HepG2 (cell line): ENCODE measurements at regions not wholly inside any gene's neighbourhood (a gene's known extent, or its start where the extent isn't known, plus 50 kb on each side); places are given as distances from the start of the nearest gene placed in this dataset.

Experiments
- ATAC-seq: fragments of 200-7000 bp; cut with Tn5 transposase; 3 replicates; pipeline ENCODE4 v1.9.1; 2020; ENCODE audit warnings: mild to moderate bottlenecking, moderate library complexity
- BruUV-seq: library from RNA; stranded (reverse); fragments of 400-500 nt; replicated peaks from 2 replicates; lab custom pipeline; 2021; lab: Mats Ljungman, UMichigan
- CTCF ChIA-PET: fragments of 300-600 bp; formaldehyde crosslinking; extraction: SDS; loops from one replicate; lab custom pipeline; 2021; ENCODE audit warnings: low total read pairs, inconsistent platforms, low intra/inter-chr PET ratio; lab: Yijun Ruan, JAX
- POLR2A ChIA-PET: fragments of 350-600 bp; sonication (Branson Sonifier 250); formaldehyde crosslinking; loops from one replicate; lab custom pipeline; 2020; ENCODE audit warnings: antibody characterized with exemption, inconsistent platforms; lab: Yijun Ruan, JAX
- DNase-seq: peaks from one replicate; pipeline ENCODE4 v3.0.0-alpha.2; 2015; ENCODE audit warnings: low spot score
- FAIRE-seq: peaks from 3 replicates; lab custom pipeline; 2011; peaks lifted over from hg19 to GRCh38; lab: Jason Lieb, UNC
- H2AFZ ChIP-seq: one replicate; pipeline ENCODE4 v1.6.1; 2011; ENCODE audit warnings: low read length, inconsistent platforms
- H3K27ac ChIP-seq: fragments of 300-600 bp; 3 replicates; pipeline ENCODE4 v1.8.0; 2011; ENCODE audit warnings: mixed run types, mild to moderate bottlenecking, mixed read lengths, low read length, inconsistent platforms; ENCODE audit not compliant: insufficient read depth; ENCODE audit errors: extremely low read length
- H3K27me3 ChIP-seq, 2 experiments: fragments of 200-600 bp in 1 of 2; 2 replicates in 1 of 2; 3 replicates in 1 of 2; pipeline versions ENCODE4 v1.6.0 to v1.8.0; 2011; ENCODE audit warnings: low read length in 2 of 2, mild to moderate bottlenecking in 2 of 2, moderate library complexity in 2 of 2, inconsistent platforms in 1 of 2; ENCODE audit not compliant: insufficient read depth in 2 of 2, control insufficient read depth in 1 of 2
- H3K36me3 ChIP-seq, 2 experiments: fragments of 200-600 bp in 1 of 2; replicated peaks in 1 of 2; 2 replicates in 1 of 2; 3 replicates in 1 of 2; pipeline versions ENCODE4 v1.5.1 to v1.8.0; 2011; ENCODE audit warnings: low read length in 2 of 2, inconsistent platforms in 1 of 2; ENCODE audit not compliant: insufficient read depth in 2 of 2, control insufficient read depth in 1 of 2
- H3K4me1 ChIP-seq: 2 replicates; pipeline ENCODE4 v1.5.1; 2012; ENCODE audit warnings: low read length, inconsistent platforms; ENCODE audit not compliant: insufficient read depth
- H3K4me2 ChIP-seq: 2 replicates; pipeline ENCODE4 v1.6.0; 2011; ENCODE audit warnings: low read depth, low read length, inconsistent platforms
- H3K4me3 ChIP-seq, 3 experiments: fragments of 200-600 bp in 1 of 3; sonication (generic), shearing (Covaris generic) in 1 of 3; replicated peaks in 1 of 3; 2 replicates each; pipeline ENCODE4 v1.5.1; 2011 to 2016; ENCODE audit warnings: low read length in 3 of 3, inconsistent platforms in 2 of 3, low read depth in 2 of 3, mild to moderate bottlenecking in 2 of 3, control low read depth in 1 of 3, mixed read lengths in 1 of 3; ENCODE audit not compliant: insufficient read depth in 1 of 3
- H3K79me2 ChIP-seq: one replicate; pipeline ENCODE4 v1.6.1; 2011; ENCODE audit warnings: low read length, inconsistent platforms; ENCODE audit not compliant: insufficient read depth
- H3K9ac ChIP-seq: 2 replicates; pipeline ENCODE4 v1.6.0; 2011; ENCODE audit warnings: mild to moderate bottlenecking, low read depth, low read length, inconsistent platforms; ENCODE audit not compliant: insufficient read depth
- H3K9me3 ChIP-seq: 2 replicates; pipeline ENCODE4 v1.5.1; 2012; ENCODE audit warnings: mild to moderate bottlenecking, low read length
- H4K20me1 ChIP-seq: 2 replicates; pipeline ENCODE4 v1.6.0; 2011; ENCODE audit warnings: inconsistent platforms, mild to moderate bottlenecking, low read length, moderate library complexity; ENCODE audit not compliant: insufficient read depth
- BCL6 ChIP-seq: IDR thresholded peaks from 2 replicates; pipeline ENCODE4 v1.6.1; 2016; ENCODE audit warnings: missing genetic modification reagents, missing compliant biosample characterization
- KLF12 ChIP-seq: sonication (generic); formaldehyde crosslinking; IDR thresholded peaks from 2 replicates; pipeline ENCODE4 v1.4.0; 2020; ENCODE audit warnings: missing genetic modification reagents, borderline replicate concordance
- NKX3-1 ChIP-seq: sonication (generic); formaldehyde crosslinking; IDR thresholded peaks from 2 replicates; pipeline ENCODE4 v1.5.0; 2020; ENCODE audit warnings: missing genetic modification reagents
- RARA ChIP-seq: IDR thresholded peaks from 2 replicates; pipeline ENCODE4 v1.6.1; 2016; ENCODE audit warnings: missing genetic modification reagents, missing compliant biosample characterization
- RFX3 ChIP-seq: IDR thresholded peaks from 2 replicates; pipeline ENCODE4 v1.6.1; 2016; ENCODE audit warnings: missing biosample characterization, missing genetic modification reagents
- RXRA ChIP-seq: sonication (generic); formaldehyde crosslinking; IDR thresholded peaks from 2 replicates; pipeline ENCODE4 v1.5.1; 2020; ENCODE audit warnings: missing genetic modification reagents
- SOX6 ChIP-seq, 2 experiments: fragments of 450-650 bp in 1 of 2; sonication (generic) in 1 of 2; formaldehyde crosslinking in 1 of 2; IDR thresholded peaks; 2 replicates each; pipeline versions ENCODE4 v1.4.0 to v1.6.1; 2017 to 2020; ENCODE audit warnings: antibody characterized with exemption in 1 of 2, mild to moderate bottlenecking in 1 of 2, missing genetic modification reagents in 1 of 2
- SRF ChIP-seq: IDR thresholded peaks from 2 replicates; pipeline ENCODE4 v1.6.1; 2011; ENCODE audit warnings: mild to moderate bottlenecking, low read depth, low read length, moderate library complexity
- TOE1 ChIP-seq: sonication (generic); formaldehyde crosslinking; IDR thresholded peaks from 2 replicates; pipeline ENCODE4 v1.4.0; 2020; ENCODE audit warnings: mild to moderate bottlenecking, missing genetic modification reagents
- ZBTB42 ChIP-seq: sonication (generic); formaldehyde crosslinking; IDR thresholded peaks from 2 replicates; pipeline ENCODE4 v1.5.0; 2020; ENCODE audit warnings: mild to moderate bottlenecking, missing genetic modification reagents
- WGBS: methylation state at CpG from one replicate; pipeline ENCODE4 v1.1.6; 2017; ENCODE audit warnings: low lambda C conversion rate; 5-methylcytosine and 5-hydroxymethylcytosine counted together
- in situ Hi-C: cut with HindIII; loops from 2 replicates; pipeline ENCODE4 v1.10.0; 2017; ENCODE audit warnings: low pct_unique_long_range_greater_than_20kb; ENCODE audit not compliant: extremely low pct_ligation_motif_present
- intact Hi-C: fragments of 100-400 bp; cut with micrococcal nuclease; formaldehyde crosslinking; loops from one replicate; pipeline ENCODE4 v1.10.0; 2022; ENCODE audit not compliant: unreplicated experiment
- TF ChIP-seq, protein P1 (sequence below): sonication (generic); formaldehyde crosslinking; IDR thresholded peaks from 2 replicates; pipeline ENCODE4 v1.9.0; 2022; ENCODE audit warnings: missing genetic modification reagents, mild to moderate bottlenecking, borderline replicate concordance
- TF ChIP-seq, protein P2 (sequence below): sonication (generic); formaldehyde crosslinking; IDR thresholded peaks from 2 replicates; pipeline ENCODE4 v1.5.0; 2020; ENCODE audit warnings: missing genetic modification reagents
- TF ChIP-seq, protein P3 (sequence below): sonication (generic); formaldehyde crosslinking; conservative IDR thresholded peaks from 2 replicates; pipeline ENCODE4 v1.8.0; 2022; ENCODE audit warnings: missing genetic modification reagents
- TF ChIP-seq, protein P4 (sequence below): sonication (generic); formaldehyde crosslinking; IDR thresholded peaks from 2 replicates; pipeline ENCODE4 v1.5.0; 2020; ENCODE audit warnings: mild to moderate bottlenecking, missing genetic modification reagents, borderline replicate concordance
- TF ChIP-seq, protein P5 (sequence below), 2 experiments: sonication (generic) in 1 of 2; formaldehyde crosslinking in 1 of 2; IDR thresholded peaks; 2 replicates each; pipeline versions ENCODE4 v1.4.0 to v1.6.1; 2018 to 2020; ENCODE audit warnings: missing genetic modification reagents in 2 of 2, borderline replicate concordance in 1 of 2, low read depth in 1 of 2, mild to moderate bottlenecking in 1 of 2, missing biosample characterization in 1 of 2

DNA sequence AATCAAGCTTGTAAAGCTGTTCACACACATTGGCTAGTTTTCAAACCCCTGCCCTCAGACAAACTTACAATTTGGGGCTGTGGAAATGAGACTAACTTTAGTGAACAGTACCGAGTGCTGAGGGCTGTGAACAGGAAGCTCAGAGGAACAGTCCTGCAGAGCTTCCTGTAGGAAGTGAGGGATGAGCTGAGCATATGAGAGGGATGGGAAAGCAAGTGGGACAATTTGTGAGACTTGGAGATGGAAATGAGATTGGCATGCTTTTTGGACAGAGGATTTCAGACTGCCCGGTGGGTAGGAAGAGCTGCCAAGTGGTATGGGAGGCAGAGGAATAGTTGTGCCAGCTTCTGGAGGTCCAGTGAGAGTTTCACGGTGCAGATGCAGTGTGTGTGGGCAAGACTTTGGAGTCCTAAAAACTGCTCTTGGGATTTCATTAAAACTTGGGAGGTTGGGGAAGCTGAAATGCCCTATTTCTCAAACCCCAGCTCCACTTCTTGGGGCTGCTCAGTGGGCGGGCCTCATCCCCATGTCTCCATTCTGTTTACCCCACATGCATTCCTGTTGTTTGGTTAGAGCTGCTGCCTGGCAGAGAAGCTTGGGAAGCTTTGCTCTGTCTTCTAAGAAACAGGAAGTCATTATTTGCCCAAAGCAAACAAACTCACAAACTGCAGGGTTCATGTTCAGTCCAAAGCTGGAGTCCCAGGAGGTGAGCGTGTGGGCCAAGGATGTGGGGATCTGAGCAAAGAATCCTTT is 267.5 kb downstream of the ZSWIM6 start:
- Histone ChIP-seq H3K9ac (no peak overlapping the region), H4K20me1 (no peaks in the 10 kb centered on the region), H3K4me2 (no peak overlapping the region; the same call in 1 of the 2 replicates), H3K9me3 (no peaks in the 10 kb centered on the region), H3K4me1 (peaks cover 19% of the 10 kb centered on the region), H3K79me2 (no peaks in the 10 kb centered on the region), H3K4me3 (no peak overlapping the region), H3K36me3 (no peaks in the 10 kb centered on the region), H2AFZ (no peak overlapping the region), H3K27me3 (peaks cover 0 to 7% of the 10 kb centered on the region in 2 experiments; a peak in 1 of 5 replicates), H3K27ac (no peak overlapping the region)
- POLR2A ChIA-PET, result no interaction called here
- DNase-seq (peak; percentile 7), FAIRE-seq (no peak), ATAC-seq (peak; percentile 39; the same call in 1 of the 3 replicates)
- intact Hi-C loops, result no loop called here
- no TSS peak for BruUV-seq
- CTCF ChIA-PET, result no interaction called here
- in situ Hi-C loops, result no loop called here
- 16% methylated on average over 5 of the region's 5 CpGs for WGBS
- peak; percentile 55; the same call in 1 of the 2 replicates for TF ChIP-seq RXRA (CRISPR knock-in tag)
- TF ChIP-seq, protein P1, sequence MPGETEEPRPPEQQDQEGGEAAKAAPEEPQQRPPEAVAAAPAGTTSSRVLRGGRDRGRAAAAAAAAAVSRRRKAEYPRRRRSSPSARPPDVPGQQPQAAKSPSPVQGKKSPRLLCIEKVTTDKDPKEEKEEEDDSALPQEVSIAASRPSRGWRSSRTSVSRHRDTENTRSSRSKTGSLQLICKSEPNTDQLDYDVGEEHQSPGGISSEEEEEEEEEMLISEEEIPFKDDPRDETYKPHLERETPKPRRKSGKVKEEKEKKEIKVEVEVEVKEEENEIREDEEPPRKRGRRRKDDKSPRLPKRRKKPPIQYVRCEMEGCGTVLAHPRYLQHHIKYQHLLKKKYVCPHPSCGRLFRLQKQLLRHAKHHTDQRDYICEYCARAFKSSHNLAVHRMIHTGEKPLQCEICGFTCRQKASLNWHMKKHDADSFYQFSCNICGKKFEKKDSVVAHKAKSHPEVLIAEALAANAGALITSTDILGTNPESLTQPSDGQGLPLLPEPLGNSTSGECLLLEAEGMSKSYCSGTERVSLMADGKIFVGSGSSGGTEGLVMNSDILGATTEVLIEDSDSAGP (CRISPR knock-in tag), result no peak
- no peak for TF ChIP-seq SOX6 (IDR thresholded peaks at IDR 0.05)
- TF ChIP-seq SOX6 (CRISPR knock-in tag; IDR thresholded peaks at IDR 0.05), result 0 out of 2 replicates have a peak, but pooled peaks have one; percentile 16
- TF ChIP-seq, protein P2, sequence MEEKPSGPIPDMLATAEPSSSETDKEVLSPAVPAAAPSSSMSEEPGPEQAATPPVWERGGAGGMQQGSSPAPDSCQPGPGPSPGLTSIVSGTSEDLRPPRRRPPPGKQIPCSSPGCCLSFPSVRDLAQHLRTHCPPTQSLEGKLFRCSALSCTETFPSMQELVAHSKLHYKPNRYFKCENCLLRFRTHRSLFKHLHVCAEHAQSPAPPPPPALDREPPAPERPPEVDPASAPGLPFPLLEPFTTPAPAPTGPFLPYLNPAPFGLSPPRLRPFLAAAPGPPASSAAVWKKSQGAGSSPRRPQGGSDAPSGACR (CRISPR knock-in tag), result no peak
- no peak for TF ChIP-seq TOE1 (CRISPR knock-in tag)
- no peak for TF ChIP-seq SRF
- TF ChIP-seq, protein P3, sequence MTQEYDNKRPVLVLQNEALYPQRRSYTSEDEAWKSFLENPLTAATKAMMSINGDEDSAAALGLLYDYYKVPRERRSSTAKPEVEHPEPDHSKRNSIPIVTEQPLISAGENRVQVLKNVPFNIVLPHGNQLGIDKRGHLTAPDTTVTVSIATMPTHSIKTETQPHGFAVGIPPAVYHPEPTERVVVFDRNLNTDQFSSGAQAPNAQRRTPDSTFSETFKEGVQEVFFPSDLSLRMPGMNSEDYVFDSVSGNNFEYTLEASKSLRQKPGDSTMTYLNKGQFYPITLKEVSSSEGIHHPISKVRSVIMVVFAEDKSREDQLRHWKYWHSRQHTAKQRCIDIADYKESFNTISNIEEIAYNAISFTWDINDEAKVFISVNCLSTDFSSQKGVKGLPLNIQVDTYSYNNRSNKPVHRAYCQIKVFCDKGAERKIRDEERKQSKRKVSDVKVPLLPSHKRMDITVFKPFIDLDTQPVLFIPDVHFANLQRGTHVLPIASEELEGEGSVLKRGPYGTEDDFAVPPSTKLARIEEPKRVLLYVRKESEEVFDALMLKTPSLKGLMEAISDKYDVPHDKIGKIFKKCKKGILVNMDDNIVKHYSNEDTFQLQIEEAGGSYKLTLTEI, result no peak
- TF ChIP-seq KLF12, result no peak
- no peak for TF ChIP-seq ZBTB42 (CRISPR knock-in tag)
- no peak for TF ChIP-seq RFX3 (CRISPR knock-in tag)
- TF ChIP-seq, protein P4, sequence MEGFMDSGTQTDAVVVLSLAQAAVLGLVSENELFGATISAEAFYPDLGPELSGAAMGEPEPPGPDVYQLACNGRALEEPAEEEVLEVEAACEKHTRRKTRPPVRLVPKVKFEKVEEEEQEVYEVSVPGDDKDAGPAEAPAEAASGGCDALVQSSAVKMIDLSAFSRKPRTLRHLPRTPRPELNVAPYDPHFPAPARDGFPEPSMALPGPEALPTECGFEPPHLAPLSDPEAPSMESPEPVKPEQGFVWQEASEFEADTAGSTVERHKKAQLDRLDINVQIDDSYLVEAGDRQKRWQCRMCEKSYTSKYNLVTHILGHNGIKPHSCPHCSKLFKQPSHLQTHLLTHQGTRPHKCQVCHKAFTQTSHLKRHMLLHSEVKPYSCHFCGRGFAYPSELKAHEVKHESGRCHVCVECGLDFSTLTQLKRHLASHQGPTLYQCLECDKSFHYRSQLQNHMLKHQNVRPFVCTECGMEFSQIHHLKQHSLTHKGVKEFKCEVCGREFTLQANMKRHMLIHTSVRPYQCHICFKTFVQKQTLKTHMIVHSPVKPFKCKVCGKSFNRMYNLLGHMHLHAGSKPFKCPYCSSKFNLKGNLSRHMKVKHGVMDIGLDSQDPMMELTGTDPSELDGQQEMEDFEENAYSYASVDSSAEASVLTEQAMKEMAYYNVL (CRISPR knock-in tag), result no peak
- TF ChIP-seq RARA, result peak; percentile 98
- TF ChIP-seq, protein P5, sequence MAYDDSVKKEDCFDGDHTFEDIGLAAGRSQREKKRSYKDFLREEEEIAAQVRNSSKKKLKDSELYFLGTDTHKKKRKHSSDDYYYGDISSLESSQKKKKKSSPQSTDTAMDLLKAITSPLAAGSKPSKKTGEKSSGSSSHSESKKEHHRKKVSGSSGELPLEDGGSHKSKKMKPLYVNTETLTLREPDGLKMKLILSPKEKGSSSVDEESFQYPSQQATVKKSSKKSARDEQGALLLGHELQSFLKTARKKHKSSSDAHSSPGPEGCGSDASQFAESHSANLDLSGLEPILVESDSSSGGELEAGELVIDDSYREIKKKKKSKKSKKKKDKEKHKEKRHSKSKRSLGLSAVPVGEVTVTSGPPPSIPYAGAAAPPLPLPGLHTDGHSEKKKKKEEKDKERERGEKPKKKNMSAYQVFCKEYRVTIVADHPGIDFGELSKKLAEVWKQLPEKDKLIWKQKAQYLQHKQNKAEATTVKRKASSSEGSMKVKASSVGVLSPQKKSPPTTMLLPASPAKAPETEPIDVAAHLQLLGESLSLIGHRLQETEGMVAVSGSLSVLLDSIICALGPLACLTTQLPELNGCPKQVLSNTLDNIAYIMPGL (CRISPR knock-in tag; IDR thresholded peaks at IDR 0.05; ENCODE audit: borderline replicate concordance in 1 of 2, low read depth in 1 of 2), result no peak
- no peak for TF ChIP-seq NKX3-1 (CRISPR knock-in tag)
- peak; percentile 97 for TF ChIP-seq BCL6 (CRISPR knock-in tag)
